ENCODE measurements at regions not wholly inside any gene's neighbourhood (a gene's known extent, or its start where the extent isn't known, plus 50 kb on each side); places are given as distances from the start of the nearest gene placed in this dataset.
"Not testable (repeated sequence)": the region's sequence is repeated elsewhere in the genome, so short reads cannot be mapped to it uniquely, and the experiment has no call there.

DNA sequence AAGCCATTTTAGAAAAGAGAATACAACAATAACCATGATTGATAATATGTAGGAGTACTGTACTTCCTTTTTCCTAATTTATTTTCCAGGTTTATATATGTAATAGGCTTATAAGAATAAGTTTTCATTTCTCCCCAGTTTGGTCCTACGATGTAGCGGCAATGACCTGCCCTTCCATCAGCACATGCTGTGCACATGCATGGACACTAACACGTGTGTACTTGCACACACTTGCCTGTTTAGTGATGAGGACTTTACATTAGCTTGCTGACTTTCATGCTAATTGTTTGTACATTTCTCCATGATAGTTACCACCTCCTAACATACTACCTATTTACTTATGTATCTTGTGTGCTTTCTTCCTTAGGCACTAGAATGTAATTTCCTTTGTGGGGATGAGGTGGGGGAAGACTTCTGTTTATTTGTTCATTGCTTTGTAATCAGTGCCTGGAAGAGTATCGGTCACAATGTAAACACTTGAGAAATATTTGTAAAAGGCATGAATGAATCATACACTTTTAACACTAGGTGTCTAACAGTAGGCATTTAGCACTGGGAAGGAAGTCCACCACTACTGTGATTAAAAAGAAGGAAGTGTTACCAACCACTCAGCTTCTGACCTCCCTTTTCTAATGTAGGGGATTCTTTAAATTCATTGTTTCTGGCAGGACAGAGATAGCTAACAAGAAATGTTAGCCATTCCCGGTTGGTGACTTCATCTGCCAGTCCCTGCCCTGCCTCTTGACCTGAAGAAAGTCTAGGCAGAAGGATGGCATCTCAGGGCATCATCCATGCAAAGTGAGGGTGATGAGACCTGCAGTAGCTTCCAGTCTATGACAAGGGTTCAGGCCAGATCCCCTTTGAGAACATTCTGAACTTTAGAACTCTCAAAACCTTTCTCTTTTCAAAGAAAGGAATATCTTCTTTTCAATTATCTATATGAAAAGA is 120.2 kb upstream of the RAB18 start:
- Histone ChIP-seq H3K27ac (ENCODE audit: low read depth, low read length) (no peak overlapping the region), H3K9me3 (ENCODE audit: control insufficient read depth, insufficient read depth, low read length) (no peaks in the 10 kb centered on the region), H3K4me3 (ENCODE audit: low read depth, low read length) (no peak overlapping the region), H3K27me3 (ENCODE audit: control insufficient read depth, insufficient read depth, low read length) (no peaks in the 10 kb centered on the region)
- ChIA-PET CTCF (no interaction called here), POLR2A (no interaction called here)
- no peak for TF ChIP-seq CTCF (IDR thresholded peaks at IDR 0.05; ENCODE audit: low read depth, low read length)
- no peak for DNase-seq (ENCODE audit: low read depth, low spot score)

GRCh38 chr10:27382176-27382575 is 121.9 kb upstream of the RAB18 start:
- no peak for TF ChIP-seq CTCF (IDR thresholded peaks at IDR 0.05; ENCODE audit: low read depth, low read length)
- no peaks in the 10 kb centered on the region for H3K9me3 ChIP-seq (ENCODE audit: control insufficient read depth, insufficient read depth, low read length)
- H3K4me3 ChIP-seq (ENCODE audit: low read depth, low read length): no peak overlapping the region
- CTCF ChIA-PET: no interaction called here
- no peak overlapping the region for H3K27ac ChIP-seq (ENCODE audit: low read depth, low read length)
- no peak for DNase-seq (ENCODE audit: low read depth, low spot score)
- H3K27me3 ChIP-seq (ENCODE audit: control insufficient read depth, insufficient read depth, low read length): no peaks in the 10 kb centered on the region
- POLR2A ChIA-PET: no interaction called here

DNA sequence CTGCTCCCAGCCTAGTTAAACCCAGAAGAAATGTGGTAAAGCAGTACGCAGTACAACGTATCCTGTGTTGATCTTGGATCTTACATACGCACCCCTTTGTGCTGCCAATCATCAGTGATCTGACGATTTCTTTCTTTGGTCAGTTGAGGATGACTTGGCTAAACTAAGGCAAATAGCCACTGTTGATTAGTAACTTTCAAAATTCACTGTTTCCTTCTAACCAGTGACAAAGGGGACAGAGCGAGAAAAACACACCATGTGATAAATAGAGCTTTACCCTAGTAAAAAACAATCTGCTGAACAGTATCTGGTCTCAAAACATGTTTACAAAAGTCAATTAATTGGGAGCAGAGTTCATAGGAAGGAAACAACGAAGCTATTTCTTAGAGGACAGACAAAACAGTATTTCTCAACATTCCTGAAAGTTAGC is 123.2 kb upstream of the RAB18 start:
- no peak for TF ChIP-seq CTCF (IDR thresholded peaks at IDR 0.05; ENCODE audit: low read depth, low read length)
- no peak for DNase-seq (ENCODE audit: low read depth, low spot score)
- no peak overlapping the region for H3K4me3 ChIP-seq (ENCODE audit: low read depth, low read length)
- no peaks in the 10 kb centered on the region for H3K9me3 ChIP-seq (ENCODE audit: control insufficient read depth, insufficient read depth, low read length)
- H3K27me3 ChIP-seq (ENCODE audit: control insufficient read depth, insufficient read depth, low read length): no peaks in the 10 kb centered on the region
- H3K27ac ChIP-seq (ENCODE audit: low read depth, low read length): no peak overlapping the region
- CTCF ChIA-PET: no interaction called here
- POLR2A ChIA-PET: no interaction called here

DNA sequence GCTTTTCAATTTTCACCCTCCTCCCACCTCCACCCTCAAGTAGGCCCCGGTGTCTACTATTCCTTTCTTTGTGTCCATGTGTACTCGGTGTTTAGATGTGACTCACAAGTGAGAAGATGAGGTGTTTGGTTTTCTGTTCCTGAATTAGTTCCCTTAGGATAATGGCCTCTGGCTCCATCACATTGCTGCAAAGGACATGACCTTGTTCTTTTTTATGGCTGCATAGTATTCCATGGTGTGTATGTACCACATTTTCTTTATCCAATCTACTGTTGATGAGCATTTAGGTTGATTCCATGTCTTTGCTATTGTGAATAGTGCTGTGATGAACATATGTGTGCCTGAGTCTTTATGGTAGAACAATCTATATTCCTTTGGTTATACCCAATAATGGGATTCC is 125.1 kb upstream of the RAB18 start:
- H3K9me3 ChIP-seq (ENCODE audit: control insufficient read depth, insufficient read depth, low read length); DNase-seq (ENCODE audit: low read depth, low spot score); CTCF ChIA-PET; H3K4me3 ChIP-seq (ENCODE audit: low read depth, low read length); POLR2A ChIA-PET; H3K27ac ChIP-seq (ENCODE audit: low read depth, low read length); H3K27me3 ChIP-seq (ENCODE audit: control insufficient read depth, insufficient read depth, low read length): not testable (repeated sequence)

DNA sequence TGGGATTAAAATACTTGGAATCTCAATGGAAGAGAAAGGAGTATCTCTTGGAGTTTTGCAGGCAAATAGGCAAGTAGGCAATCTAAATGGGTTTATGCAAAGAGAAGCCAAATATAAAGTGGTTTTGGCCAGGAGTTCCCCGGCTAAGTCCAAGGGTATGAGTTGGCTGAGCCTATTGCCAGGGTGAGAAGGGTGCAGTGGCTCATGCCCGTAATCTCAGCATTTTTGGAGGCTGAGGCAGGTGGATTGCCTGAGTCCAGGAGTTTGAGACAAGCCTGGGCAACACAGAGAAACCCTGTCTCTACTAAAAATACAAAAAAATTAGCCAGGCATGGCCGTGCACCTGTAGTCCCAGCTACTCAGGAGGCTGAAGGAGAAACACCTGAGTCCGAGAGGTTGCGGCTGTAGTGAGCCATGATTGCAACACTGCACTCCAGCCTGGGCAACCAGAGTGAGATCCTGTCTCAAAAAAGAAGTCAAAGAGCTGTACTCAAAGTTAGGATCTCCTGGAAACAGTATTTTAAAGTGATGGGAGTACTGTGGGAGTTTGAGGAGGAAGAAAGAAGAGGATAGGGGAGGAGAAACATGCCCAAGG is 130.4 kb upstream of the RAB18 start:
- ChIA-PET POLR2A (no interaction called here), CTCF (no interaction called here)
- H3K27ac ChIP-seq (ENCODE audit: low read depth, low read length): no peak overlapping the region
- H3K9me3 ChIP-seq (ENCODE audit: control insufficient read depth, insufficient read depth, low read length): no peaks in the 10 kb centered on the region
- no peak for TF ChIP-seq CTCF (IDR thresholded peaks at IDR 0.05; ENCODE audit: low read depth, low read length)
- DNase-seq (ENCODE audit: low read depth, low spot score): no peak
- H3K27me3 ChIP-seq (ENCODE audit: control insufficient read depth, insufficient read depth, low read length): no peaks in the 10 kb centered on the region
- H3K4me3 ChIP-seq (ENCODE audit: low read depth, low read length): no peak overlapping the region
